ENCODE measurements at regions not wholly inside any gene's neighbourhood (a gene's known extent, or its start where the extent isn't known, plus 50 kb on each side); places are given as distances from the start of the nearest gene placed in this dataset.

DNA sequence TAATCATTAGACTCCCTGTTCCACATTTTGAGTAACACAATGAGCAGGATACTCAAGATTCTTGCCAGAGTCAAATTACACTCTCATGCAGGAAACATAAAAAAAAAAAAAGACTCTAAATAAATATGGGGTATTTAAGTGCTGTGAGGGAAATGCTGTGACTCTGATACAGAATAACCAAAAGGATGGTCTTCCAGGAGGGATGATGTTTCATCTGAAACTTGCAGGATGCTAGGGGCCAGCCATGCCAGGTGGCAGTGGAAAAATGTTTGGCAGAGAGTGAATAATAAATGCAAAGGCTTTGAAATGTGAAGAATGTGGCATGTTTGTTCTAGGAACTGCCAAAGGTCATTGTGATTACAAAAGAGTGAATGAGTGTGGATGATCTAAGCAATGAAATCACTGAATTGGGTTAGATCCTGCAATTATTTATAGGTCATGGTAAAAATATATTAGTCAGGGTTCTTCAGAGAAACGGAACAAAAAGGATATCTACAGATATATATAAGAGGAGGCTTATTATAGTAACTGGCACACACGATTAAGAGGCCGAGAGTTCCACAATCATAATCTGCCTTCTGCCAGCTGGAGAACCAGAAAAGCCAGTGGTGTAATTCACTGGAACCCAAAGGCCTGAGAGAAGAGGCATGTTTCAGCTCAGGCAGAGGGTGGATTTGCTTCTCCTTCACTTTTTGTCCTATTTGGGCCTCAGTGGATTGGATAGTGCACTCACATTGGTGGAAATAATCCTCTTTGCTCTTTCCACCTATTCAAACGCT, 1832.8 kb upstream of the MIR17HG start:
- TF ChIP-seq POLR2A (IDR thresholded peaks at IDR 0.05) = no peak
- TF ChIP-seq, protein P1, sequence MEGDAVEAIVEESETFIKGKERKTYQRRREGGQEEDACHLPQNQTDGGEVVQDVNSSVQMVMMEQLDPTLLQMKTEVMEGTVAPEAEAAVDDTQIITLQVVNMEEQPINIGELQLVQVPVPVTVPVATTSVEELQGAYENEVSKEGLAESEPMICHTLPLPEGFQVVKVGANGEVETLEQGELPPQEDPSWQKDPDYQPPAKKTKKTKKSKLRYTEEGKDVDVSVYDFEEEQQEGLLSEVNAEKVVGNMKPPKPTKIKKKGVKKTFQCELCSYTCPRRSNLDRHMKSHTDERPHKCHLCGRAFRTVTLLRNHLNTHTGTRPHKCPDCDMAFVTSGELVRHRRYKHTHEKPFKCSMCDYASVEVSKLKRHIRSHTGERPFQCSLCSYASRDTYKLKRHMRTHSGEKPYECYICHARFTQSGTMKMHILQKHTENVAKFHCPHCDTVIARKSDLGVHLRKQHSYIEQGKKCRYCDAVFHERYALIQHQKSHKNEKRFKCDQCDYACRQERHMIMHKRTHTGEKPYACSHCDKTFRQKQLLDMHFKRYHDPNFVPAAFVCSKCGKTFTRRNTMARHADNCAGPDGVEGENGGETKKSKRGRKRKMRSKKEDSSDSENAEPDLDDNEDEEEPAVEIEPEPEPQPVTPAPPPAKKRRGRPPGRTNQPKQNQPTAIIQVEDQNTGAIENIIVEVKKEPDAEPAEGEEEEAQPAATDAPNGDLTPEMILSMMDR (IDR thresholded peaks at IDR 0.05) = no peak

All from thyroid gland (tissue), 4 donors.